Lower leg skin (tissue), 3 donors: ENCODE measurements at regions not wholly inside any gene's neighbourhood (a gene's known extent, or its start where the extent isn't known, plus 50 kb on each side); places are given as distances from the start of the nearest gene placed in this dataset.

Source experiments
- POLR2A ChIP-seq, 2 donors: fragments of 450-650 bp; IDR thresholded peaks; one replicate each; pipeline ENCODE4 v1.6.1; 2016 to 2017; ENCODE audit warnings: antibody characterized with exemption in 2 of 2, mild to moderate bottlenecking in 1 of 2, moderate library complexity in 1 of 2
- TF ChIP-seq, protein P1 (sequence below), 3 donors: fragments of 450-650 bp; IDR thresholded peaks; one replicate each; pipeline ENCODE4 v1.5.1; 2016; ENCODE audit warnings: antibody characterized with exemption in 3 of 3, mild to moderate bottlenecking in 3 of 3, moderate library complexity in 2 of 3

DNA sequence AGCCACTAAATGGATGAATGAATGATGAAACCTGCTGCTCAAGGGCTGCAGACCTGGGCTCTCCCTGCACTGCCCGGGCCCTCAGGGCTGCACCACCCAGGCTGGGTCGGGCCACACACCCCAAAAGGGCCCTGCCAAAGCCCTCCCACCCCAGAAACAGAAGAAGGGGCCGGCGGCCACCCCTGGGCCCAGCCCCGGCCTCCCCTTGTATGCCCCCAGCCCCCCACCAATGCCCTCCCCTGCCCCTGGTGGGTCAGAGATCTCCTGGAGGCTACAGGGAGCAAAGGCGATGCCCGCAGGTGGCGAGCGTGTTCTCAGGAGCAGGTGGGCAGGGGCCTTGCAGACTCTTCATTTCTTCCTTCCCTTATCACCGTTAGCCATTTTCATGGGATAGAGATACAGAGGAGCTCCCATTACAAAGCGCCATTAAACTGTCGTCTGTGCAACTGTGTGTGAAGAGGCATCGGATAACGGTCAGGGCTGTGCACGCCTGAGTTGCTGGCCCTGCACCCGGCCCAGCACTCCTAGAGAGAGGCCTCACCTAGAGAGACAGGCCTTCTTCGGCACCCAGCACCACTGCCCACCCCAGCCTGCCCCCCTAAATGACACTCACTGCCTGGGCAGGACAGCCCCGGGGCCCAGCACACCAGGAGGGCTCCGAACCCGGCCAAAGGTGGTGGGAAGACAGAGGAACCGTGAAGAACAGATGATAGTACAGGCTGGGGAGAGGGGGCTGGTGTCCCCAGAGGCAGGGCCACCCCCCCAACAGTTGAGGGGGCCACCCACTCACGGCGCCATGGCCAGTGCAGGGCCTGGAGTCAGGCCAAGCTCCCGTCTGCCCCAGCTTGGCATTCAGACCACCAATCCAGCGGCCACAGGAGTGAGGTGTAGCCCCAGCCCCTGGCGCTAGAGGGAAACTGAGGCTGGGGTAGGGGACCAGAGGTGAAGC lies 133.7 kb downstream of the FAM53A start:
- no peak for TF ChIP-seq POLR2A (IDR thresholded peaks at IDR 0.05)
- TF ChIP-seq, protein P1, sequence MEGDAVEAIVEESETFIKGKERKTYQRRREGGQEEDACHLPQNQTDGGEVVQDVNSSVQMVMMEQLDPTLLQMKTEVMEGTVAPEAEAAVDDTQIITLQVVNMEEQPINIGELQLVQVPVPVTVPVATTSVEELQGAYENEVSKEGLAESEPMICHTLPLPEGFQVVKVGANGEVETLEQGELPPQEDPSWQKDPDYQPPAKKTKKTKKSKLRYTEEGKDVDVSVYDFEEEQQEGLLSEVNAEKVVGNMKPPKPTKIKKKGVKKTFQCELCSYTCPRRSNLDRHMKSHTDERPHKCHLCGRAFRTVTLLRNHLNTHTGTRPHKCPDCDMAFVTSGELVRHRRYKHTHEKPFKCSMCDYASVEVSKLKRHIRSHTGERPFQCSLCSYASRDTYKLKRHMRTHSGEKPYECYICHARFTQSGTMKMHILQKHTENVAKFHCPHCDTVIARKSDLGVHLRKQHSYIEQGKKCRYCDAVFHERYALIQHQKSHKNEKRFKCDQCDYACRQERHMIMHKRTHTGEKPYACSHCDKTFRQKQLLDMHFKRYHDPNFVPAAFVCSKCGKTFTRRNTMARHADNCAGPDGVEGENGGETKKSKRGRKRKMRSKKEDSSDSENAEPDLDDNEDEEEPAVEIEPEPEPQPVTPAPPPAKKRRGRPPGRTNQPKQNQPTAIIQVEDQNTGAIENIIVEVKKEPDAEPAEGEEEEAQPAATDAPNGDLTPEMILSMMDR (IDR thresholded peaks at IDR 0.05): no peak
